ENCODE measurements at regions not wholly inside any gene's neighbourhood (a gene's known extent, or its start where the extent isn't known, plus 50 kb on each side); places are given as distances from the start of the nearest gene placed in this dataset.

GRCh38 chr11:43585877-43586608 lies 94.5 kb upstream of the HSD17B12 start:
- DNase-seq (ENCODE audit: low spot score) = no peak
- intact Hi-C loops (cut with DNase I) = no loop called here

GRCh38 chr11:43589601-43590250 lies 90.8 kb upstream of the HSD17B12 start:
- no peak for DNase-seq (ENCODE audit: low spot score)
- intact Hi-C loops (cut with DNase I) = no loop called here

GRCh38 chr11:43601511-43601910 lies 79.0 kb upstream of the HSD17B12 start:
- DNase-seq (ENCODE audit: low spot score) = no peak
- intact Hi-C loops (cut with DNase I) = no loop called here

GRCh38 chr11:43602670-43603069 lies 77.9 kb upstream of the HSD17B12 start:
- no peak for DNase-seq (ENCODE audit: low spot score)
- intact Hi-C loops (cut with DNase I) = no loop called here

GRCh38 chr11:43614214-43614613 lies 66.3 kb upstream of the HSD17B12 start:
- intact Hi-C loops (cut with DNase I) = loop anchor here in 1 of 2 donors (10.0 kb wide), 1 partner anchor 181 kb away; no protein-coding TSS in a partner anchor
- no peak for DNase-seq (ENCODE audit: low spot score)

- intact Hi-C loops (cut with DNase I) = loop anchor here in 1 of 2 donors (10.0 kb wide), 1 partner anchor 175 kb away; no protein-coding TSS in a partner anchor
- DNase-seq (ENCODE audit: low spot score) = no peak
These were observed 60.6 kb upstream of the HSD17B12 start for GRCh38 chr11:43619863-43620505.

GRCh38 chr11:43626798-43627197 lies 53.7 kb upstream of the HSD17B12 start:
- intact Hi-C loops (cut with DNase I) = no loop called here
- DNase-seq (ENCODE audit: low spot score) = no peak

Small RNA genes lying in the stretch of these regions (microRNA-seq; reads per million reads assigned to microRNA genes)
- gene MIR129-2 (ENCODE audit: borderline microRNAs expressed in 2 of 2) (0.78 to 1.6 reads per million in 2 donors), gene MIR670 (ENCODE audit: borderline microRNAs expressed in 2 of 2) (0.26 to 0.32 reads per million in 2 donors)

Measured in posterior vena cava (tissue), 2 donors.